GM21825 (cell line): ENCODE measurements at regions not wholly inside any gene's neighbourhood (a gene's known extent, or its start where the extent isn't known, plus 50 kb on each side); places are given as distances from the start of the nearest gene placed in this dataset.
"Not testable (repeated sequence)": the region's sequence is repeated elsewhere in the genome, so short reads cannot be mapped to it uniquely, and the experiment has no call there.

Experiments used
- ATAC-seq: cut with Tn5 transposase; IDR thresholded peaks from one replicate; pipeline ENCODE4 v1.9.1; 2021; ENCODE audit warnings: mild to moderate bottlenecking, moderate library complexity; ENCODE audit not compliant: unreplicated experiment

GRCh38 chr12:9413862-9414261, 193.9 kb downstream of the KLRB1 start:
- ATAC-seq = not testable (repeated sequence)

- ATAC-seq = not testable (repeated sequence)
These were observed 195.3 kb downstream of the KLRB1 start for GRCh38 chr12:9412459-9412858.

GRCh38 chr12:9411616-9412268, 196.0 kb downstream of the KLRB1 start:
- ATAC-seq = not testable (repeated sequence)

DNA sequence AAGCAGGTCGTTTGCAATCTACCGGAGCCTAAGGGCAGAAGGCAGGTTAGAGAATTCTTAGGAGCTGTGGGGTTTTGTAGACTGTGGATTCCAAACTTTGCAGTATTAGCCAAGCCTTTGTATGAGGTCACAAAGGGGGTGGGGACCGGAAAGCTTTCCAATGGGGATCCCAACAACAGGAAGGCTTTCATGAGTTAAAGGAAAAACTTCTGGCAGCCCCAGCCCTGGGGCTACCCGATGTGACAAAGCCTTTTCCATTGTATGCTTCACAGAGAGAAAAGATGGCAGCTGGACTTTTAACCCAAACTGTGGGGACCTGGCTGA, 199.2 kb upstream of the PZP start:
- not testable (repeated sequence) for ATAC-seq

- no peak for ATAC-seq
These were observed 198.6 kb upstream of the PZP start for GRCh38 chr12:9406564-9407424.

DNA sequence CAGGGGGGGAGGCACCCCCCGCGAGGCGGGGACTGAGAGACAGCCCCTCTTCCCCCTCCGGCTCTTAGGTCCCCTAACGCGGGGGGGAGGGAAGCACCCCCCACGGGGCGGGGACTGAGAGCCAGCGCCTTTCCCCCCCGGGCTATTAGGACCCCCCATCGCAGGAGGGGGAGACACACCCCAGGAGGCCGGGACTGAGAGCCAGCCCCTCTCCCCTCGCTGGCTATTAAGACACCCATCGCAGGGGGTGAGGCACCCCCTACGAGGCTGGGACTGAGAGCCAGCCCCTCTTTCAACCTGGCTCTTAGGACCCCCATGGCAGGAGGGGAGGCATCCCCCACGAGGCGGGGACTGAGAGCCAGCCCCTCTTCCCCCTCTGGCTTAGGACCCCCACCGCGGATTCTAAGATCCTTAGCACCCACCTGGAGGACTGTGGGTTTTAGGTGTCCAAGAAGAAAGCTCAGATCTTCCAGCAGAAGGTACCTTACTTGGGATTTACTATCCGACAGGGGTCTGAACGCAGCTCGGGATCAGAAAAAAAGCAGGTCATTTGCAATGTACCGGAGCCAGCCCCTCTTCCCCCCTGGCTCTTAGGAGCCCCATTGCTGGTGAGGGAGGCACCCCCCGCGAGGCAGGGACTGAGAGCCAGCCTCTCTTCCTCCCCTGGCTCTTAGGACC, 197.8 kb upstream of the PZP start:
- ATAC-seq = no peak

DNA sequence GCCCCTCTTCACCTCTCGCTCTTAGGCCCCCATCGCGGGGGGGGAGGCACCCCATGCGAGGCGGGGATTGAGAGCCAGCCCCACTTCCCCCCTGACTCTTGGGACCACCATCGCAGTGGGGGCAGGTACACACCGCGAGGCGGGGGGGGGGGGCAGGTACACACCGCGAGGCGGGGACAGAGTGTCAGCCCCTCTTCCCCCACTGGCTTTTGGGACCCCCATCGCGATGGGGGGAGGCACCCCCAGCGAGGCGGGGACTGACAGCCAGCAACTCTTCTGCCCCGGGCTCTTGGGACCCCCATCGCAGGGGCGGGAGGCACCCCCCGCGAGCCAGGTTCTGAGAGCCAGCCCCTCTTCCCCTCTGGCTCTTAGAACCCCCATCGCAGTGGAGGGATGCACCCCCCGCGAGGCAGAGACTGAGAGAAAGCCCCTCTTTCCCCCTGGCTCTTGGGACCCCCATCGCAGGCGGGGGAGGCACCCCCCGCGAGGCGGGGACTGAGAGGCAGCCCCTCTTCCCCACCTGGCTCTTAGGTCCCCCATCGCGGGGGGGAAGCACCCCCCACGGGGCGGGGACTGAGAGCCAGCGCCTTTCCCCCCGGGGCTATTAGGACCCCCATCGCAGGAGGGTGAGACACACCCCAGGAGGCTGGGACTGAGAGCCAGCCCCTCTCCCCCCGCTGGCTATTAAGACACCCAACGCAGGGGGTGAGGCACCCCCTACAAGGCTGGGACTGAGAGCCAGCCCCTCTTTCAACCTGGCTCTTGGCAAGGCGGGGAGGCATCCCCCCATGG, 196.5 kb upstream of the PZP start:
- no peak for ATAC-seq

GRCh38 chr12:9404031-9404430, 195.8 kb upstream of the PZP start:
- no peak for ATAC-seq

GRCh38 chr12:9402432-9403040, 194.3 kb upstream of the PZP start:
- not testable (repeated sequence) for ATAC-seq

DNA sequence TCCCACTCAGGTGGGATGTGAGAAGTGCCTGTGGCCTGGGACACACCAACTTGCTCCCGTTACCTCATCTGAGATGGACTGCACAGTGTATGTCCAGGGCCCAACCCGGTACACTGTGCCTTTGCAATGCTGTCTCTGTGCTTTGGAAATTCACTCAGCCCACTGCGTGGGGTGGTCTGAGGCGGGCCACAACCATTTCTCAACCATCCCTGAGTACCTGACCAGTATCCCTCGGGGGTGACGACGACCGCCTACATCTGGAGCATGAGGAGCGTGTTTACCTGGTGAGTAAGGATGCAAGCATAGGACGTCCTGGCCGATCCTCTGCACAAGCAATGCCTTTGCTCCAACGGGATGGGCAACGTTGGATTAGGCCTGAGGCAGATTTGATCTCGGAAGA, 188.2 kb upstream of the PZP start:
- not testable (repeated sequence) for ATAC-seq

GRCh38 chr12:9395220-9395619, 187.0 kb upstream of the PZP start:
- ATAC-seq = not testable (repeated sequence)

- ATAC-seq = no peak
These were observed 184.6 kb upstream of the PZP start for GRCh38 chr12:9392842-9393241.

- no peak for ATAC-seq
These were observed 183.6 kb upstream of the PZP start for GRCh38 chr12:9391815-9392214.

GRCh38 chr12:9390761-9391160, 182.6 kb upstream of the PZP start:
- no peak for ATAC-seq

DNA sequence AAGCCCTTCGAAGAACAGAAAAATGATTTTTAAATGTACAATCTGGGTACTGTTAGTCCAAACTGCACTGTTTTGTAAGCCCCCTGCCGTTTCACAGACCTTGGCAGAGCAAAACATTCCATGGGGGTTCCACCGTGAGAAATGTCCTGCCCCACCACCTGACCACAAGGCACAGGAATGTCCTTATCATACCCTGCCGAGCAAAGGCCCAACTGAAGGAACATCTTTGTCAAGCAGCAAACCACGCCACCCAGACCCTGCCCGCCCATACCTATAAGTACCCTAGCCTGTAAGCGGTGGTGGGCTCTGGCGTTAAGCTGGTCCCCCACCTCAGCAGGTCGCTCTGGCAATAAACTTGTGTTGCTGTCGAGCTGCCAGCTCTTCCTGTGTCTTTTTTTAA, 181.6 kb upstream of the PZP start:
- ATAC-seq = no peak

GRCh38 chr12:9388379-9388778, 180.2 kb upstream of the PZP start:
- ATAC-seq = no peak

DNA sequence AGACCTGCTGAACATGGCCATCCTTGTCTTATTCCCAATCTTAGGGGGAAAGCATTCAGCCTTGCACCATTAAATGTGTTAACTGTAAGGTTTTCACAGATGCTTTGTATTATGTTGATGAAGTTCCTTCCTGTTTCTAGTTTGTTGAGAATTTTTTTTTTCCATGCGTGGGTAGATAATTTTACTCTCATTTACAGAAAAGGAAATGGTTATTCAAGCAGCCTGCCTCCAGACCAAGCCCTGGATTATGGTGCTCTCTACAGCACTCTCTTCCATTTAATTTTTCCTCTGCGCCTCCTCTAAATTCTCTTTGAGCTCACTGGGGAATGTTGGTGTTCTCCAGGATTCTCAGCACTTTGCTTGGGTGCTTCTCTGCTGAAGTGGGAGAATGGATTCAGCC, 179.3 kb upstream of the PZP start:
- ATAC-seq = no peak

DNA sequence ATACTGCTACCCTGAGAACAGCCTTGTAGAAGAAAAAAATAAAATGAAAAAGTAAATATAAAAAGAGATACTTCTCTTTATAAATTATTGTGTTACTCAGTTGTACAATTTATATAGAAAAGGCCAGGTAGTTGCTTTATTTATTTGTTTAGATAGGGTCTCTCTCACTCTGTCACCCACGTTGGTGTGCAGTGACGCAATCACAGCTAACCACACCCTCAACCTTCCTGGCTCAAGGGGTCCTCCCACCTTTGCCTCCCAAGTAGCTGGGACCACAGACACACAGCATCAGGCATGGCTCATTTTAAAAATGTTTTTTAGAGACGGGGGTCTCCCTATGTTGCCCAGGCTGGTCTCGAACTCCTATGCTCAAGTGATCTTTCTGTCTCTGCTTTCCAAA, 175.4 kb upstream of the PZP start:
- no peak for ATAC-seq

DNA sequence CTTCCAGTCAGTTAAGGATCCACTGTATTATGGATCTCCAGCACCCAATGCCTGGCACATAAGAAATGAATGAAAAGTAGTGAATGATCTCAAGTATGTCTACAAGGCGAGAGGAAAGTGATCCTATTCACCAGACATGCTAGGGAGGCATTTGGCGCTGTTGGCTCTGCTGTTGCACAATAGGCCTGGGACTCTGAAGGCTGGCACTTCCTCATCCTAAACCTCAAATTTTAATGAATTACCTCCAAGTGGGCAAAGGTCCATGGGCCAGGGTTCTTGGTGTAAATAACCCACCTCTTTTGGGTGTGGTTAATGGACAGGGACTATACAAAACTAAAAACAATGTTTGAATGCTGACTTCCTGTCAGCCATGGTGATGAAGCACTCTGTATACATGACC, 173.4 kb upstream of the PZP start:
- no peak for ATAC-seq

- ATAC-seq = no peak
These were observed 172.5 kb upstream of the PZP start for GRCh38 chr12:9380650-9381049.
